ENCODE measurements at regions not wholly inside any gene's neighbourhood (a gene's known extent, or its start where the extent isn't known, plus 50 kb on each side); places are given as distances from the start of the nearest gene placed in this dataset.

DNA sequence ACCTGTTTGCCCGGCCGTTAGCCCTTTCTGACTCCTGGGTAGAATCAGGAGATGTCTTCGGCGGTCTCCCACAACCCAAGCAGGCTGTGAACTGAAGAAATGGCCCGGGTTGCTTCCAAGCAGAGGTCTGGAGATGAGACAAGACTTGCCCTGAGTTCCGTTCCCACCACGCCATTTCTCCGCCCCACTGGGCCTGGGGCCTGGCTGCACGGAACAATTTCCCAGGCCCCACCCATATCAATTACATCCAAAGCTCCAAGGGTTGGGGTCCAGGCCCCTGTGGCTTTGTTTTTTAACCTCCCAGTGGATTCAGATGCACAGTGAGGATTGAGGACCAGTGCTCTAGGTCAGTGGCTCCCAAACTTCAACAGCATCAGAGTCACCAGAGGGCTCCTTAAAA is 214.5 kb upstream of the ARID1B start:
- no peak for DNase-seq (ENCODE audit: low spot score)

DNA sequence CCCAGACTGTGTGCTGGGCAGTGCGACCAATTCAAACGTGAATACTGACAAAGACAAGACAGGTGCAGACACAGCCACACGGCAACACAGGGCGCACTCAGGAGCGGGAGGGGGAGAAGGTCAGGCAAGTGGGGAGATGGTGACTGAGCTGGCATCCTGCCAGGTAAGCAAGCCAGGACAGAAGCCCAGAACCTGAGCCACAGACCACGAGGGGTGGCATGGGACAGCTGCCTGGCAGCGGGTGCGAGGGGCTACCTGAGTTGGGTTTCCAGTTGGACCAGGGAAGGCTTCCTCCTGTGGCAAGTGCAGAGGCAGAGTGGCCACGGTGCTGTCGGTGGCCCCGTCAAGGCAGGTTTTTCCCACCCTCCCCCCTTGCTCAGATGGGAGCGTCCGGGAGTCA is 215.2 kb upstream of the ARID1B start:
- no peak for DNase-seq (ENCODE audit: low spot score)

DNA sequence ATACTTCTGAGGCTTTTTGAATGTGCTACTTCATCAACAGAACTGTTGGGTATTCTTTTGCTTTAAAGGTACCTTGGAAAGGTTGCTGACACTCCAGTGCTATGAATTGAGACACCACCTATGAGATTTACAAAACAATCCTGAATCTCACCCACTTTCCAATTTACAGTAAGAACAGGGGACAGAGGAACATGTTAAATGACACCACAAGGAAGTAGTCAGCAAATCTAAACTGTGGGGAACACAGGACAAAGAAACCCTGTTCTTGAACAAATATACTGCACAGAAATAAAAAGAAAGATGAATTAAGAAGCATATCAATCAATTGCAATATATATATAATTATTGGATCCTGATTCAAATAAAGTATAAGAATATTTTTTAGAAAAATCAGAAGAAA is 216.7 kb upstream of the ARID1B start:
- DNase-seq (ENCODE audit: low spot score): no peak

DNA sequence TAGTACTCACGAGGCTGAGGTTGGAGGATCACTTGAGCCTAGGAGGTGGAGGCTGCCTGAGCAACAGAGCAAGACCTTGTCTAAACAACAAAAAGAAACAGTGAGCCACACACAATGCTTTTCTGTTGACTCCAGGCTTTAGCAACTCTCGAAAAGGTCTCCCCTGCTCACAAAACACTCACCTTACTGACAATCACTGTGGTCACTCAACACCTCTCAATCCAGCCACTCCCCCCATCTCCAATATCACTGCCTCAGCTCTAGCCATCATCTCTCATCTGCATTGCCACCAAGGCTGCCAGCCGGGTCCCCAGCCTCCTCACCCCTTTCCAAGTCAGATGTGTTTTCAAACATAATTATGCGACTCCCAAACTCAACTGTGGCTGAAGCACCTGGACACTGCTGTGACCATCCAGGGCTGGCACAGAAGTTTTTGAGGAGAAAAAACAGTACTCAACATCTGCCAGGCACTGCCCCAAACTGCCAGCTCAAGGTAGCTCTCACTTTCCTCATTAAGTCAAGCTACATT is 218.0 kb upstream of the ARID1B start:
- no peak for DNase-seq (ENCODE audit: low spot score)

DNA sequence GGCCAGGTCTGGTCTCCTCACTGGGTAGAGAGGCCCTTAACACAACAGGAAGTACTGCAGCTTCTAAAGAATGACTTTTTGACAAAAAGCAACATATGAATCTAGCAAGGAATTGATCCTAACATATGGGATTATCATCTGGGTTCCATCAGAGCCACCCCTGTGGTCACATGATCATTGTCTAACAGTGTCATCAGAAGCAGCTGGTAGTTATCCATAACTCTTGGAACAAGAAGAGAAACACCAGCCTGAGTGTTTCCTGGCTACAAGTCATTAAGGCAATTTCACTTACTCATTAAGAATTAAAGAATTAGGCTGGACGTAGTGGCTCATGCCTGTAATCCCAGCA is 219.3 kb upstream of the ARID1B start:
- DNase-seq (ENCODE audit: low spot score): no peak

DNA sequence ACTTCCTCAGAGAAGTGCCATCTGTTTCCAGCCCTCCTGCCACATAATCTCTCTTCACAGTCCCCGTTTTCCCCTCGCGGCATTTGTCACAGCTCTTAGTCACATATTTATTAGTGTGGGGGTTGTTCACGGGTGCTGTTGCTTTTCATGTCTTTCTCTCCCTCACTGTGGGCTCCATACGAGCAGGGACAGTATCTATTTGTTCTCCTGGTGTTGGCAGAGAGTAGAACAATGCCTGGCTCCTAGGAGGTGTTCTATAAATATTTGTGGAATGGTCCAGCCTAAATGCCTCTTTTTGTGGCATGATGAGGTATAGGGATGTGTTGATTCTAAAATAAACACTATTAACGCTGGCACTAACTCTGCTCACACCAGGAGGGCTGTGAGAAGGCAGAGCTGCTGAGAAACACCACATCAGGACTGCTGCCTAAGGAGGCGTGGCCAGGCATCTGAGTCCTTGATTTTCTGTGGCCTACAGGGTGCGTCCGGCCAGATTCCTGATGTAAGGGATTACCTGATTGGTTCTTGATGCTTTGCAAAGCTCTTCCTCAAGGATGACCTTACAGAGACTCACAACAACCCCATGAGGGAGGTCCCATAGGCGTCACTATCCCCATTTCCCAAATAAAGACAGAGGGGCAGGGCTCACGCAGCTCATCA is 219.8 kb upstream of the ARID1B start:
- peak; percentile 52 for DNase-seq (ENCODE audit: low spot score)

DNA sequence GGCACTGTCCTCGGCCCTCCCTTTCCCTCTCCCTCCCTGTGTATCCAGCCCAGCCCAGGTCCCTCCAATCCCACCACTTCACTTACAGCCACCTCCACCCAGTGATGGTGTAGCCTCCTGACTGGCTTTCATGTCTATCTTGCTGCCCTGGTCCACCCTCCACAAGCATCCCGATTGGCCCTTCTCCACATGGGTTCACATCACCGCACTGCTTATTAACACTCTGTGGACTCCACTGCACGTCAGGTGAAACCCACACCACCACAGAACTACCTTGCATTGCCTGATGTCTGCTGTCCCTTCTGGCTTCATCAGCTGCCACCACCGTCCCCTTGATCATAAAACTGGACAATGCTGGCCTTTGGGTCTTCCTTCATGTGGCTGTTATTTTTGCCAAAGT is 220.4 kb upstream of the ARID1B start:
- DNase-seq (ENCODE audit: low spot score): no peak

DNA sequence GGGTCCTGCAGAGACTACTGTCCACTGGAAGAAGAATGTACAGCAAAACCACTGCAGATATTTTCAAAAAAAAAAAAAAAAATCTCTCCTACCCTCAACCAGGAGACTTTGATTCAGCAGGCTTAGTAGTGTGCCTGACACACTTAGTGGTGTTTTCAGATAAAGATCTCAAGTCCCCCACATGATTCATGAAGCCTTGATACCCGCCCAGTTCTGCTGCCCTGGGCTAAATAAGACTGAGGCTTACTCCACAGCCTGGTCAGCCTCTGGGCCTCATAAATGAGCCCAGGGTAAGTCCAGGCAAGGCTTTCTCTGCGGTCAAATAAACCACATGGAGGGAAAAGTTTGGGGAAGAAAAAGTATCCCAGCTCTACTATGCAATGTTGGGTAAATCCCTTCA is 222.1 kb upstream of the ARID1B start:
- no peak for DNase-seq (ENCODE audit: low spot score)

DNA sequence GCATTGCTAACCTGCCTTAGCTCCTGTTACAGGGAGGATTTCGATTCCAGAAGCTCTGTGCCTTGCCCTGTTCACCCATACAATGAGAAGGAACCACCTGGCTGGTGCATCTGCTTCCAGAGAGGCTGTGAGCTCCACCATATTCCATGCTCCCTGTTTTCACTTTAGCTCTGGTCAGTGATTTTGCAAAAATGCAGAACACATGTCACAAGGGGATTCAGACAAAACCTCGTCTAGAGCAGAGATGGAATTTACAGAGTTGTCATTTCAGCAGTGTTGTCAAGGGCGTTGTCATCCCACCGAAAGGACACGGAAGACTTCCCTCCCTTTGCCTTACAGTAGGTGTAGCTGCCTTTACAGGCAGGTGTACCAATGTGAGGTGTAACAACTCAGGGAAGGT is 223.0 kb upstream of the ARID1B start:
- no peak for DNase-seq (ENCODE audit: low spot score)

DNA sequence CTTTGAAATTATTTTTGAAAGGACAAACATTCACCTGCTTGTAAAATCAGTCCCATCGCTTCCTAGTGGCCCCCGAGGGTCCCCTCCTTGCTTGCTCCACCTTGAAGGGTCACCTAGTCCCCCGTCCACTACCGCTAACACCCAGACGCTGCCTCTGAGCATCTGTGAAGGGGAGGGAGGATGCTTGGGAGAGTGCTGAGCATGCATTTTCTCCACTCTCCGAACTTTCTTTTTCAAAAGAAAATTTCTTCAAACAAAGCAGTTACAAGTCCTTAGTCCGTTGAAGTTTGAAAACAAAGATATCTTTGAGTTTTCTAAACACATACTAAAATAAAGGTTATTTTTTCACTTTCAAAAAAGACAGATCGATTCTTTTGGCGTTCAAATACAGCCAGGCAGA is 224.3 kb upstream of the ARID1B start:
- no peak for DNase-seq (ENCODE audit: low spot score)

DNA sequence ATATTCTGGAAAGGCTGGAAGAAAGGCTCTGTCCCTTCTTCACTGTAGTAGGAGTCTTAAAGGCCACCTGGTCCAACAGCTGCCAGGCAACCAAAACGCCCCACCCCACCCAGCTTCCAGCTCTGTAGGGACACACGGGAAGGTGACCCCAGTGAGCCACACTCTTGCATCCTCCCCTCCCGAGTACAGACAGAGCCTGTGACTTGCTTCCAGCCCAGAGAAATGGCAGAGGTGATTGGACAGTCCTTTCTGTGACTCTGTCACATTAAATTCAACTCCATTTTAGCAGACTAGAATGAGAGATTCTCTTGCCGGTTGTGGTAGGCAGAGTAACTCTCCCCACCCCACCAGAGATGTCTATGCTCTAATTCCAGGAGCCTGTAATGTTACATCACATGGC is 226.2 kb upstream of the ARID1B start:
- DNase-seq (ENCODE audit: low spot score): no peak

DNA sequence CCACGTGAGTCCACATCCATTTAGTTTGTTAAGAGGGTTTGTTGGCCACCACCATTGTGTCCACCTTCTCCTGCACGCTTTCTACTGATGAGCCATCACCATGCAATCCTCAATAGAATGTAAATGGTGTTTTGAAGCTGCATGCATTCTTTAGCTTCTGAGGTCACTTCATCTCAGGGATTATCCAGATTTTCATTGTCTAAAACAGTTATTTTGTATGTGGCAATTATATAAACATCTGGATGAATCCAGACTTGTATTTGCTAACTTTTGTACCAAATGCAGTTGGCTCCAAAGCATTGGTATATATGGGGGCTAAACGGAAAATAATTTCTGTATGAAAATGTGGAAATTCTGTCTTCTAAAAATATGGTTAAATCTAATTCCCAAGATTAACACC is 231.2 kb upstream of the ARID1B start:
- DNase-seq (ENCODE audit: low spot score): no peak

DNA sequence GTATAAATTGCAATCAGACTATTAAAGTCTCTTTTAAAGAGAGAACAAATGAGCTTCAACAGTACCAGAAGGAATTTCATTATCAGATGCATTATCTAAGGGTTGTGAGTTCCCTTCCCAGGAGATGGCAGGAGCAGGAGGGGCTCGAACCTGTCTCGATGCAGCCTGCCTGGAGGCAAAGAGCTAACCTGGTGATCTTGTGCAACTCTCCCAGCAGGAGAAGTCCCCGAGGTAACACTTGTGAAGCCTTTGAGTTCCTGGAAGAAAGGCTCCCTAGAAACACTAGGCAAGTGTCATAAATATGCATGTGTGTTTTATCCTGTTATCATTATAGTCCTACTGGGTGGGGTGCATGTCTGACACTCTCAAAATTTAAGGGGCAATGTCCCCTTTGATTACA is 232.2 kb upstream of the ARID1B start:
- DNase-seq (ENCODE audit: low spot score): no peak

DNA sequence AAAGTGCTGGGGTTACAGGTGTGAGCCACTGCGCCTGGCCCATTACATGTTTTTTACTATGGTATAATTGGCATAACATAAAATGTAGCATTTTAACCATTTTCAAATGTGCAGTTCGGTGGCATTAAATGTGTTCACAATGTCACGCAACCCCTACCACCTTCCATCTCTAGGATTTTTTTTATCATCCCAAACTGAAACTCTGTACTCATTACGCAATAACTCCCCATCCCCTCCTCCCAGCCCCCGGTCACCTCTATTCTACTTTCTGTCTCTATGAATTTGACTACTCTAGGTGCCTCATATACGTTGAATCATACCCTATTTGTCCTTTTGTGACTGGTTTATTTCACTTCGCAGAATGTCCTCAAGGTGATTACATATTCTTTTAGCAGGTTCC is 233.1 kb upstream of the ARID1B start:
- no peak for DNase-seq (ENCODE audit: low spot score)

DNA sequence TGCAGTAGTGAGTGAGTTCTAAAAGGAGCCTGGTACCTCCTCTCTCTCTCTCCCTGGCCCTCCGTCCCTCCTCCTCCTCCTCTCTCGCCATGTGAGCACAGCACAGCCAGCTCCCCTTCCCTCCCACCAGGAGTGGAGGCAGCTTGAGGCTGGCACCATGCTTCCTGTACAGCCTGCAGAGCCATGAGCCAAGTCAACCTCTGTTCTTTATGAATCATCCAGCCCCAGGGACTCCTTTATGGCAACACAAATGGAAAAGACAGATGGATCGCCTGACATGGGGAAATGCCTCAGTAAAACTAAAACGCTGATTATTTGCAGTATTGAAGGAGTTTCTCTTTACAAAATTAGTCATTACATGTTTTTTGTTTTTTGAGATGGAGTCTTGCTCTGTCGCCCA is 233.7 kb upstream of the ARID1B start:
- no peak for DNase-seq (ENCODE audit: low spot score)

DNA sequence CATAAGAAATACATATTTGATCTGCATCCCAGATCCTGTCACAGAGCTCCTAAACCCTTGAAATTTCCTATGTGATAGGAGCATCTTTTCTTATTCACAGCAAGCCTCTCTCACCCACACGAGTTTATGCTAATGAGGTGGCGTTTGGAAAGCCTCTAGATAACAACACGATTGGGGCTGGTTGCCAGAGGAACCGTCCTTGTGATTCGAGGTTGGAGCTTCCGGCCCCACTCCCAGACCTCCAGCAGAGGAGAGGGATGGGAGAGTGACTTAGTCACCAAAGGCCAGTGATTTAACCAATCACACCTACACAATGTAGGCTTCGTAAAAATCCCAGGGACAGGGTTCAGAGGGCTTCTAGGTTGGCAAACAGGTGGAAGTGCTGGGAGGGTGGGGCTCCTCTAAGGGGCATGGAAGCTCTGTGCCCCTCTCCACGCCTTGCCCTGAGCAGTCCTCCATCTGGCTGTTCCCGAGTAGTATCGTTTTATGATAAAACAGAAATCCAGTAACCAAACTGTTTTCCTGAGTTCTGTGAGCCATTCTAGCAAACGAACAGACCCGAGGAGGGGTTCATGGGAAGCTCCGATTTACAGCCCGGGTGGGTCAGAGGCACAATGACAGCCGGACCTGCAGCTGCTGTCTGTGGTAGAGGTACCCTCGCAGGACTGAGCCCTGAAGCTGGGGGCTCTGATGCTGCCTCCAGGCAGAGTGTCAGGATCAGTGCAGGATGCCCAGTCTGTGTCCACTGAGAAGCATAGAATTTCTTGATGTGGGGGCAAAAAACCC is 238.1 kb upstream of the ARID1B start:
- no peak for DNase-seq (ENCODE audit: low spot score)

DNA sequence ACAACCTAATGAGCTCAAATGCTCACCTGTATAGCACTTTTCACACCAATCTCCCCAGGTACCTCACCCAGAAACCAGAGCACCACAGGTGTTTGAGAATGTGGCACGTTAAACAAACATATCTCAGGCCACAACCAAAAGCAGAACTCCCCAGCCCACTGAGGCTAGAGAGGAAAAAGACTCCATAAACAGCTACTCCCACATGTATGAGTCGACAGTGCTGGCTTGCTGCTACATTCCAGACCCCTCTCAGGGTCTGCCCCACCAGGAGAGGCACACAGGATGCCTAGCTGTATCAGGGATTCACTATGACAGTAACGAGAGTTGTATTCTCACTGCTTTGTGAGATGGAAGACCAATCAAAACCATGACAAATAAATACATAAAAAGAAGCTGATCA is 242.6 kb upstream of the ARID1B start:
- DNase-seq (ENCODE audit: low spot score): no peak

DNA sequence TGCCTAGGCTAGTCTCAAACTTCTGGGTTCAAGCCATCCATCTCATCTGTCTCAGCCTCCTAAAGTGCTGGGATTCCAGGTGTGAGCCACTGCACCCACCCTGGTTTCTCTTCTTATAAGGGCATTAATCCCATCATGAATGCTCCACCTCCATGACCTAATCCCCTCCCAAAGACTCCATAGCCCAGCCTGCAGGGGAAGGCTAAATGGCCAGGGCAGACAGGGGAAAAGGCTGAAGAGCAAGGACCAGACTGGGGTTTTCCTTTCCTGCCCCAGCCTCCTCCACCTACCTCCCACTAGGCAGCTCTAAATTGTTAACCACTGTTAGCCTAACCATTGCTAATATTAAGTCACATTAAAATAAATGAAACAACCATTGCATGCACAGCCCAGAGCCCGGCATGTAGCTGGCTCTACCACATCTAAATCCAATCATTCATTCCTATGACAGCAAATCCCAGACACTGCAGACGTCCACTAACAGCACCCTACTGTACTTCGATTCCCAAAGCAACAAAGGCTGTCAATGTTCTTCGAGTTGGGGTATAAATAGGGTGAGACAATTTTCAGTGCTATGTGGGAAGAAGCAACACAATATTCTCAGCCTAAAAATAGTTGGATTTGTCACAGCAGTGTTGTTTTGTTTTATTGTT is 243.2 kb upstream of the ARID1B start:
- no peak for DNase-seq (ENCODE audit: low spot score)

DNA sequence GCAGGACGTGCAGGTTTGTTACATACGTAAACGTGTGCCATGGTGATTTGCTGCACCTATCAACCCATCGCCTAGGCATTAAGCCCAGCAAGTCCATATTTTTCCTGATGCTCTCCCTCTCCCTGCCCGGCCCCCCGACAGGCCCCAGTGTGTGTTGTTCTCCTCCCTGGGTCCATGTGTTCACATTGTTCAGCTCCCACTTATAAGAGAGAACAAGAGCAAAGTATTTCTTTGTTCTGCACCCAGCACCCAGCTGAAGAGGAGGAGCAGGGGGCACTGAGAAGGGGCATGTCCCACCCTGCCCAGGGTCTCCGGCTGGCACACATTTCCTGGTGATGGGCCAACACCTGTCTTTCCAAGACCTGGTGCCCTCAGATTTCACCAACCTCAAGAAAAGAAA is 251.1 kb upstream of the ARID1B start:
- no peak for DNase-seq (ENCODE audit: low spot score)

DNA sequence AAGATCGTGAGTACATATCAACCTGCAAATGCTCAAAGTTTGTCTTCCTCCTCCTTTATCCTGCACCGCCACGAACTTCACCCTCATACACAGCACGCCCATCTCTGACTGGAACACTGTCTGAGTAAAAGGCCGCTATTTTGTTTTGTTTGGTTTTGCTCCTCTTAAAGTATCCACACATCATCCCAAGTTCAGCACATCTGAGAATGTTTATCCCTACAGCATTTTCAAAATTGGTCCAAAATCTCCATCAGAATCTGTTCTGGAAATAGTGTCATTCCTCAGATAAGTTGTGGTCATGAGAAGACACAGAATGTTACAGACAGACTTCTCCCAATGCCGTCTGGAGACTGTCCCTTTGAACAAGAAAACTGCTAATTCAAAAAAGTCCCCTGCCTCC is 251.6 kb upstream of the ARID1B start:
- DNase-seq (ENCODE audit: low spot score): no peak

DNA sequence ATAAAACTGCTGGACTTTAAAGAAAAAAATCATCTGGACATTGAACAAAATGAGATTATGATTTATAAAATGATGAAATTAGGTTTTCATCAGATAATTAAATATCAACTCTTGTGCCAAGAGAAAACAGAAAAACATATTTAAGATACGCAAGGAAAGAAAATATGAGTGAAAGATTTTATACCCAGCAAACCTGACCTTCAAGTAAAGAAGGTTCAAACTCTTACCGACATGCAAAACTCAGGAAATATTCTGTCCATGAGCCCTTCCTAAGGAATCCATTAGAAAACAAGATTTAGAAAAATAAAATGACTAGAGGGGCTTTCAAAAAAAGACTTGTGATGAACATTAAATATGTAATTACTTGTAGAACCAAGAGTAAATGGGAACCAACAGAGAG is 257.2 kb upstream of the ARID1B start:
- DNase-seq (ENCODE audit: low spot score): no peak

DNA sequence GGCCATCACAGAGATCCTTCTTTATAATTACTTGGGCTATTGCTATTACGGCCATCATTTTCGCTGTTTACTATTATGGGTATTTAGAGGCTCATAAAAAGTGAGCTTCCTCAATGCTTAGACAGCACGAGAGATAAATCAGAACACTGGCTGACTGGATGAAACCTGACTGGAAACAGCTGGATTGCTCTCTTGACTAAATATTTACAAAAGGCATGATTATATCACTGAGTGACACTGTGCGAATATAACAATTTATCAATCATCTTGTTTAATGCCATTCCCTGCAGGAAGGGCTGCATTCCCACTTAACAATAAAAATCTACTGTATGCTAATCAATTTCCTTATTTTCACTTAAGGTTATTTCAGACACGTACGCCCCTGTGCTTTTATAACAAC is 260.1 kb upstream of the ARID1B start:
- no peak for DNase-seq (ENCODE audit: low spot score)

DNA sequence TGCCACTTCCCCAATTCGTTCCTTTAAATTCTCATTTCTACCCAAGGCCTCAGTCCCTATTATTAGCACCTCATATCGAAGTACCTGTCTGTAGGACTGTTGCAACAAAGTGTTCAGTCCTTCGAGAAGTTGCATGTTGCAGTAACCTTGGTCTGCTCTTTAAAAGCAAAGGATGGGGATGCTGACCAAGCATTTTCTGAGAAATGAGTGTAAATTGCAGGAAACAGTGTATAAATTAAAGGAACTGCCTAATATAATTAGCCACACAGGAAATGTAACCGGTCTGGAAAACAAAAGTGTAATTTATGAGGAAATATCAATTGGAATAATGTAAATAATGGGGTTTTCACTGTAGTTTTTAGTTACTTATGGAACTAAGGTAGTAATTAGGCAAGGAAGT is 261.9 kb upstream of the ARID1B start:
- no peak for DNase-seq (ENCODE audit: low spot score)
